CD4-positive, CD25-positive, alpha-beta regulatory T cell (primary cell): ENCODE measurements at regions not wholly inside any gene's neighbourhood (a gene's known extent, or its start where the extent isn't known, plus 50 kb on each side); places are given as distances from the start of the nearest gene placed in this dataset.

Experiments used
- ATAC-seq, 2 donors: fragments of 150-1000 bp; cut with Tn5 transposase; one replicate each; pipeline ENCODE4 v1.10.0; 2021; ENCODE audit warnings: low read depth in 2 of 2, moderate number of reproducible peaks in 2 of 2, moderate library complexity in 1 of 2
- DNase-seq, 3 donors: peaks; one replicate each; pipeline versions ENCODE4 v3.0.0 to v3.0.0-alpha.2; 2012 to 2022; ENCODE audit warnings: mixed read lengths in 1 of 3
- H3K27ac ChIP-seq: one replicate; pipeline ENCODE4 v1.7.0; 2013; ENCODE audit warnings: mild to moderate bottlenecking, low read length; ENCODE audit not compliant: insufficient read depth, poor library complexity, severe bottlenecking
- H3K27me3 ChIP-seq: one replicate; pipeline ENCODE4 v1.7.0; 2013; ENCODE audit warnings: low read length; ENCODE audit not compliant: control insufficient read depth, insufficient read depth
- H3K36me3 ChIP-seq: one replicate; pipeline ENCODE4 v1.7.0; 2013; ENCODE audit warnings: mild to moderate bottlenecking, low read length, moderate library complexity; ENCODE audit not compliant: control insufficient read depth, insufficient read depth
- H3K4me1 ChIP-seq: 2 replicates; pipeline ENCODE4 v1.7.0; 2013; ENCODE audit warnings: mild to moderate bottlenecking, low read length; ENCODE audit not compliant: insufficient read depth, control insufficient read depth, poor library complexity, severe bottlenecking
- H3K4me3 ChIP-seq: one replicate; pipeline ENCODE4 v1.7.0; 2013; ENCODE audit warnings: low read depth, mild to moderate bottlenecking, low read length, moderate library complexity
- H3K9me3 ChIP-seq, 2 experiments: 1 replicate in 1 of 2; 2 replicates in 1 of 2; pipeline ENCODE4 v1.7.0; 2013; ENCODE audit warnings: low read length in 2 of 2, mild to moderate bottlenecking in 1 of 2, moderate library complexity in 1 of 2; ENCODE audit not compliant: control insufficient read depth in 2 of 2
- H3K27ac Mint-ChIP-seq, 3 donors: one replicate each; pipeline ENCODE4 v1.8.0; 2020 to 2022; ENCODE audit warnings: mild to moderate bottlenecking in 3 of 3, mixed read lengths in 3 of 3, moderate library complexity in 2 of 3
- H3K27me3 Mint-ChIP-seq: one replicate; pipeline ENCODE4 v1.8.0; 2022; ENCODE audit warnings: mild to moderate bottlenecking, mixed read lengths
- H3K36me3 Mint-ChIP-seq: one replicate; pipeline ENCODE4 v1.8.0; 2020; ENCODE audit warnings: mixed read lengths
- H3K4me1 Mint-ChIP-seq, 4 donors: one replicate each; pipeline ENCODE4 v1.8.0; 2020 to 2022; ENCODE audit warnings: mixed read lengths in 4 of 4, mild to moderate bottlenecking in 1 of 4
- H3K4me3 Mint-ChIP-seq, 4 donors: one replicate each; pipeline ENCODE4 v1.8.0; 2020 to 2022; ENCODE audit warnings: mild to moderate bottlenecking in 4 of 4, mixed read lengths in 4 of 4, moderate library complexity in 3 of 4
- H3K9me3 Mint-ChIP-seq, 7 donors: one replicate each; pipeline ENCODE4 v1.8.0; 2020 to 2022; ENCODE audit warnings: mixed read lengths in 7 of 7, mild to moderate bottlenecking in 3 of 7, moderate library complexity in 2 of 7

DNA sequence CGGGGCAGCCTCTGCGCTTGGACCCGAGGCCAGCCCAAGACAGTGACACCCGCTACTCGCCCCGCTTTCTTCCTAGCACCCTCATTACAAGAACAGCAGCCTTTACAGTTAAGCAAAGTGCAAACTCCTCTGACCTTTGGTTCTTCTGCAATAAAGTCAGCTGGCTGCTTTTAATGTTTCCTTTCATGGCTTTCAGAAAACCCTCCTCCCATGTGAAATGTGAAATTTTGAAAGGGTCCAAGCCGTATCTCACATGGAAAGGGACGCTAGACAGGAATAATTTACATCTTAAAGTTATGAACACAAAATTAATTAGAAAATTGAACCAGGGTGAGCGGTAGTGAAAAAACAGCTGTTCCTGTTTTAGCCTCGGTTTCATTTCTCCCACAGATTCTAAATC, 520.1 kb upstream of the FRG1 start:
- H3K27me3 ChIP-seq, result no peaks in the 10 kb centered on the region
- DNase-seq, result no peak
- no peak overlapping the region for H3K4me3 ChIP-seq
- no peaks in the 10 kb centered on the region for H3K4me1 ChIP-seq
- ATAC-seq, result no peak
- H3K36me3 ChIP-seq, result no peaks in the 10 kb centered on the region
- H3K9me3 ChIP-seq, result no peaks in the 10 kb centered on the region
- no peak overlapping the region for H3K4me3 Mint-ChIP-seq
- H3K36me3 Mint-ChIP-seq, result no peaks in the 10 kb centered on the region
- H3K4me1 Mint-ChIP-seq, result no peaks in the 10 kb centered on the region
- no peak overlapping the region for H3K27ac Mint-ChIP-seq
- no peaks in the 10 kb centered on the region for H3K27me3 Mint-ChIP-seq
- H3K9me3 Mint-ChIP-seq, result peaks cover 0 to 11% (median 5%) of the 10 kb centered on the region in 7 donors
- H3K27ac ChIP-seq, result no peak overlapping the region

DNA sequence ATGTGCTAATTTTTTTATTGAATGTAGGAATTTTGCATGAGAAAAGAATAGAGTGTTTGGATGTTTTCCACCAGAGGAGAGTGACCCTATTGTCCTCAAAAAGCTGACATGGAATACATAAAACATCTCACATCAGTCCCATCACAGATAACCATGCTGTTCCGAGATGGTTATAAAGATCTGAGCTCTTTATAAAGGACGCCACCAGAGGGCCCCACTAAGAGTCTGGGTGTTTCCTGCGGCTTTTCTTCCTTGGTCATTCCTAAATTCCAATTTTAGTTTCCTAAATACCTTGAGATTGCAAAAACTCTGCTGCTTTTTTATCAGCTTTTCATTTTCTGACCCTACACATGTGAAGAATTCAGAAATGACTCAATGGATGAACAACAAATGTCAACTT, 504.5 kb upstream of the FRG1 start:
- Mint-ChIP-seq H3K27me3 (no peaks in the 10 kb centered on the region), H3K4me3 (no peak overlapping the region), H3K9me3 (peaks cover 0 to 15% (median 5%) of the 10 kb centered on the region in 7 donors)

GRCh38 chr4:189440716-189441115, 500.0 kb upstream of the FRG1 start:
- H3K4me3 Mint-ChIP-seq, result no peak overlapping the region
- DNase-seq (no peak), ATAC-seq (no peak)
- no peak overlapping the region for H3K27ac ChIP-seq
- H3K4me3 ChIP-seq, result no peak overlapping the region
- no peaks in the 10 kb centered on the region for H3K27me3 ChIP-seq
- H3K27me3 Mint-ChIP-seq, result no peaks in the 10 kb centered on the region
- no peaks in the 10 kb centered on the region for H3K9me3 ChIP-seq
- H3K4me1 ChIP-seq, result no peaks in the 10 kb centered on the region
- H3K9me3 Mint-ChIP-seq, result peaks cover 0 to 6% (median 3%) of the 10 kb centered on the region in 7 donors
- no peaks in the 10 kb centered on the region for H3K36me3 Mint-ChIP-seq
- H3K36me3 ChIP-seq, result no peaks in the 10 kb centered on the region
- H3K4me1 Mint-ChIP-seq, result no peaks in the 10 kb centered on the region
- no peak overlapping the region for H3K27ac Mint-ChIP-seq

More for the DNA sequence above, 504.5 kb upstream of the FRG1 start:
- no peaks in the 10 kb centered on the region for H3K27me3 ChIP-seq
- H3K36me3 ChIP-seq, result no peaks in the 10 kb centered on the region
- H3K4me3 ChIP-seq, result no peak overlapping the region
- no peak overlapping the region for H3K27ac ChIP-seq
- Mint-ChIP-seq H3K4me1 (no peaks in the 10 kb centered on the region), H3K27ac (no peak overlapping the region), H3K36me3 (no peaks in the 10 kb centered on the region)
- no peak for DNase-seq
- no peak for ATAC-seq
- H3K4me1 ChIP-seq, result no peaks in the 10 kb centered on the region
- H3K9me3 ChIP-seq, result no peaks in the 10 kb centered on the region

DNA sequence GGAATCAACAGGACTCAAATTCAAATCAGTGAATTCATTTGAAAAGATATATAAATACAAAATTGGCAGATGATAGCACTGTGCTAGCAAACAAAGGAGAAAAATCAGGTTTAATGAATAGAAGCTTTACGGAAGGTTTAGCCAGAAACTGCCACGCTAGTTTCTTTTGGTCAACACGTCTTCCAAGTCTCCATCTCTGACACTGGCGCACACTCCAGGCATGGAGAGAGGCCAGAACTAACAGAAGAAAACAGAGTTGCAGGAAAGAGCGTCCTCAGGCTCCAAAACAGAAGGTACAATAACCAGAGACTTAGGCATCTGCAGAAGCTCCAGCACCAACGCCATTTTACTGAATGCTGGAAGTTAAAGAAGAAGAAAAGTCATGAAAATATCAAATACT, 497.3 kb upstream of the FRG1 start:
- DNase-seq, result no peak
- no peaks in the 10 kb centered on the region for H3K36me3 Mint-ChIP-seq
- H3K27me3 ChIP-seq, result no peaks in the 10 kb centered on the region
- no peaks in the 10 kb centered on the region for H3K36me3 ChIP-seq
- H3K4me3 ChIP-seq, result no peak overlapping the region
- no peaks in the 10 kb centered on the region for H3K4me1 Mint-ChIP-seq
- H3K27ac Mint-ChIP-seq, result no peak overlapping the region
- no peaks in the 10 kb centered on the region for H3K27me3 Mint-ChIP-seq
- H3K4me3 Mint-ChIP-seq, result no peak overlapping the region
- no peaks in the 10 kb centered on the region for H3K4me1 ChIP-seq
- H3K9me3 Mint-ChIP-seq, result peaks cover 0 to 4% (median 3%) of the 10 kb centered on the region in 7 donors
- no peak for ATAC-seq
- H3K27ac ChIP-seq, result no peak overlapping the region
- no peaks in the 10 kb centered on the region for H3K9me3 ChIP-seq

DNA sequence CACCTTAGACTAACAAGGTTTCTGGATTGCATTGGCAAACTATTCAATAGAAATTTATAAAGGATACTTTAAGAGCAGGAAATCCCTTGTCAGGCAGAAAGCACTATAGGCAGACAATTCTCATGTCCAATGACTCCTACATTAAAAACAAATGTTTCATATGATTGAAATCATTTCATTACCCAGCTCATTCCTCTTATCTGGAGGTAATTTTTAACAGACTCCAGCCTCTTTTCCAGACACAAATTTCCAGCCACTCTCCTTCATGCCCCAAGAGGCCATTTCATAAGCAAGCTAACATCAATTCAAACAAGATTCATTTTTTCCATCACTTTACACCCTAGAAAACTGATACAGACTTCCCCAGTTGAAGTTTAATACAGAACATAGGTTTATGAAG, 495.1 kb upstream of the FRG1 start:
- ATAC-seq, result no peak
- no peak overlapping the region for H3K27ac Mint-ChIP-seq

GRCh38 chr4:189463734-189464133, 476.9 kb upstream of the FRG1 start:
- H3K27me3 ChIP-seq, result no peaks in the 10 kb centered on the region
- H3K36me3 ChIP-seq, result no peaks in the 10 kb centered on the region
- H3K9me3 ChIP-seq, result peaks cover 1 to 5% of the 10 kb centered on the region in 2 experiments
- Mint-ChIP-seq H3K4me1 (no peaks in the 10 kb centered on the region), H3K27me3 (no peaks in the 10 kb centered on the region), H3K4me3 (no peak overlapping the region), H3K27ac (no peak overlapping the region), H3K9me3 (peaks cover 0 to 11% (median 8%) of the 10 kb centered on the region in 7 donors), H3K36me3 (no peaks in the 10 kb centered on the region)
- no peak overlapping the region for H3K4me3 ChIP-seq
- no peak for ATAC-seq
- H3K4me1 ChIP-seq, result no peaks in the 10 kb centered on the region
- DNase-seq, result no peak
- H3K27ac ChIP-seq, result no peak overlapping the region

More for the DNA sequence above, 495.1 kb upstream of the FRG1 start:
- no peak overlapping the region for H3K4me3 ChIP-seq
- H3K27me3 ChIP-seq, result no peaks in the 10 kb centered on the region
- no peaks in the 10 kb centered on the region for H3K9me3 ChIP-seq
- no peaks in the 10 kb centered on the region for H3K36me3 ChIP-seq
- no peaks in the 10 kb centered on the region for H3K4me1 Mint-ChIP-seq
- no peak for DNase-seq
- no peak overlapping the region for H3K4me3 Mint-ChIP-seq
- no peak overlapping the region for H3K27ac ChIP-seq
- no peaks in the 10 kb centered on the region for H3K36me3 Mint-ChIP-seq
- no peaks in the 10 kb centered on the region for H3K27me3 Mint-ChIP-seq
- peaks cover 0 to 13% (median 6%) of the 10 kb centered on the region in 7 donors for H3K9me3 Mint-ChIP-seq
- H3K4me1 ChIP-seq, result no peaks in the 10 kb centered on the region

GRCh38 chr4:189494407-189494806, 446.3 kb upstream of the FRG1 start:
- no peaks in the 10 kb centered on the region for H3K27me3 ChIP-seq
- no peak for ATAC-seq
- no peak for DNase-seq
- H3K36me3 ChIP-seq, result no peaks in the 10 kb centered on the region
- Mint-ChIP-seq H3K27me3 (peaks cover 5% of the 10 kb centered on the region), H3K36me3 (no peaks in the 10 kb centered on the region), H3K4me3 (no peak overlapping the region), H3K9me3 (peaks cover 2 to 22% (median 12%) of the 10 kb centered on the region in 7 donors), H3K27ac (no peak overlapping the region), H3K4me1 (peaks cover 0 to 9% (median 0%) of the 10 kb centered on the region in 4 donors)
- no peaks in the 10 kb centered on the region for H3K9me3 ChIP-seq
- H3K4me1 ChIP-seq, result no peaks in the 10 kb centered on the region
- H3K4me3 ChIP-seq, result no peak overlapping the region
- H3K27ac ChIP-seq, result no peak overlapping the region

DNA sequence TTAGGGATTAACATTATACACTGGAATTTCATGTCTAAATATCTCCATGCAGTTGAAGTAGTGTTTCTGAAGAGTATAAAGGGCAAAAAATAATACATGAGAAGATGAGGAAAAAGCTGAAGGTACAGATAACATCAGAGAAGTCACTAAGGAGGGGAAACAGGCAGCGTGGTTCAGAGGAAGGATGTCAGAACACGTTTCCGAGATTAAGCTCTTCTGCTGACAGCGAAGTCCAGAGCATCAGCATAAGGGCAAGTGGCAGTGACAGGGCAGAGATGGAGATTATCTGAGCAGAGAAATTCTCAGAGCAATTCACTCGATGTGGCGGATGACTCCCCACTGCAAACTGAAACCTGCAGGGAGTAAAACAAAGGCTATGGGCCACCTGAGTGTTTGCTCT, 443.2 kb upstream of the FRG1 start:
- H3K4me3 Mint-ChIP-seq, result no peak overlapping the region
- no peak overlapping the region for H3K27ac Mint-ChIP-seq

More for the DNA sequence above, 443.2 kb upstream of the FRG1 start:
- Mint-ChIP-seq H3K4me1 (peaks cover 0 to 3% (median 1%) of the 10 kb centered on the region in 4 donors), H3K36me3 (no peaks in the 10 kb centered on the region), H3K27me3 (peaks cover 5% of the 10 kb centered on the region), H3K9me3 (peaks cover 0 to 14% (median 8%) of the 10 kb centered on the region in 7 donors)
- H3K4me3 ChIP-seq, result no peak overlapping the region
- no peaks in the 10 kb centered on the region for H3K9me3 ChIP-seq
- no peak for DNase-seq
- H3K27me3 ChIP-seq, result no peaks in the 10 kb centered on the region
- ATAC-seq, result no peak
- H3K36me3 ChIP-seq, result no peaks in the 10 kb centered on the region
- H3K4me1 ChIP-seq, result no peaks in the 10 kb centered on the region
- no peak overlapping the region for H3K27ac ChIP-seq
